ENCODE measurements at regions not wholly inside any gene's neighbourhood (a gene's known extent, or its start where the extent isn't known, plus 50 kb on each side); places are given as distances from the start of the nearest gene placed in this dataset.

GRCh38 chr2:43154685-43155084 lies 71.7 kb downstream of the ZFP36L2 start:
- Histone ChIP-seq H3K27me3 (ENCODE audit: insufficient read depth, low read length) (no peaks in the 10 kb centered on the region), H3K36me3 (ENCODE audit: control insufficient read depth in 1 of 2, insufficient read depth in 2 of 2, low read length in 2 of 2) (no peaks in the 10 kb centered on the region), H3K9ac (ENCODE audit: low read length) (no peak overlapping the region), H3K4me1 (ENCODE audit: control insufficient read depth in 1 of 2, insufficient read depth in 2 of 2, low read length in 2 of 2) (peaks cover 18 to 30% of the 10 kb centered on the region in 2 experiments), H4K20me1 (ENCODE audit: insufficient read depth) (no peaks in the 10 kb centered on the region), H3K4me3 (replicated peaks in 1 of 2; ENCODE audit: low read depth in 1 of 2, low read length in 2 of 2) (no peak overlapping the region), H3K79me2 (ENCODE audit: insufficient read depth, low read length) (no peaks in the 10 kb centered on the region), H2AFZ (ENCODE audit: low read depth, low read length, poor library complexity, severe bottlenecking) (no peak overlapping the region), H3K4me2 (ENCODE audit: low read length) (no peak overlapping the region), H3K9me2 (ENCODE audit: insufficient read depth) (no peaks in the 10 kb centered on the region), H3K9me3 (ENCODE audit: control insufficient read depth in 1 of 2, insufficient read depth in 1 of 2, low read depth in 1 of 2, low read length in 2 of 2) (no peaks in the 10 kb centered on the region), H3K27ac (ENCODE audit: low read depth, low read length) (no peak overlapping the region)
- no peak for DNase-seq (ENCODE audit: low read depth, low spot score)
- no peak for ATAC-seq
- intact Hi-C loops (cut with micrococcal nuclease) = no loop called here
- ChIA-PET POLR2A (no interaction called here), CTCF (no interaction called here), RAD21 (ENCODE audit: low non-redundant PET in 1 of 2, low total read pairs in 2 of 2, uncharacterized antibody in 2 of 2, unreplicated experiment in 2 of 2) (no interaction called here)
- no TSS peak for BruUV-seq (replicated peaks)
- TF ChIP-seq REST (IDR thresholded peaks at IDR 0.05; ENCODE audit: low read depth) (no peak), EZH2 (IDR thresholded peaks at IDR 0.05) (no peak), ELF1 (IDR thresholded peaks at IDR 0.05; ENCODE audit: borderline replicate concordance, low read depth) (no peak), YY1 (IDR thresholded peaks at IDR 0.05; ENCODE audit: extremely low read depth, insufficient replicate concordance, low read depth, low read length) (no peak), FOSL1 (IDR thresholded peaks at IDR 0.05; ENCODE audit: low read depth) (no peak), JUND (IDR thresholded peaks at IDR 0.05) (no peak), EZH2phosphoT487 (IDR thresholded peaks at IDR 0.05; ENCODE audit: borderline replicate concordance) (no peak), SIN3A (IDR thresholded peaks at IDR 0.05; ENCODE audit: low read depth) (no peak), TCF7L2 (IDR thresholded peaks at IDR 0.05; ENCODE audit: borderline replicate concordance, extremely low read depth, insufficient read depth, insufficient read length) (no peak), ZBTB33 (IDR thresholded peaks at IDR 0.05; ENCODE audit: extremely low read depth, insufficient replicate concordance, low read length) (no peak), POLR2AphosphoS5 (IDR thresholded peaks at IDR 0.05; ENCODE audit: low read depth, low read length) (no peak), SP1 (IDR thresholded peaks at IDR 0.05; ENCODE audit: low read depth) (no peak), CEBPB (IDR thresholded peaks at IDR 0.05; ENCODE audit: low read depth) (no peak), SRF (IDR thresholded peaks at IDR 0.05; ENCODE audit: low read depth) (no peak), CTCF (IDR thresholded peaks at IDR 0.05 in 2 of 3, conservative IDR thresholded peaks at IDR 0.05 in 1 of 3; ENCODE audit: borderline replicate concordance in 1 of 3, insufficient read depth in 1 of 3, low read depth in 2 of 3, low read length in 2 of 3) (no peak), EGR1 (IDR thresholded peaks at IDR 0.05; ENCODE audit: low read depth) (no peak), ZFX (IDR thresholded peaks at IDR 0.05) (no peak)
